ENCODE measurements at regions not wholly inside any gene's neighbourhood (a gene's known extent, or its start where the extent isn't known, plus 50 kb on each side); places are given as distances from the start of the nearest gene placed in this dataset.
A peak's percentile ranks its signal among the peaks of the same experiment; 100 is the strongest.
"Not testable (repeated sequence)": the region's sequence is repeated elsewhere in the genome, so short reads cannot be mapped to it uniquely, and the experiment has no call there.

DNA sequence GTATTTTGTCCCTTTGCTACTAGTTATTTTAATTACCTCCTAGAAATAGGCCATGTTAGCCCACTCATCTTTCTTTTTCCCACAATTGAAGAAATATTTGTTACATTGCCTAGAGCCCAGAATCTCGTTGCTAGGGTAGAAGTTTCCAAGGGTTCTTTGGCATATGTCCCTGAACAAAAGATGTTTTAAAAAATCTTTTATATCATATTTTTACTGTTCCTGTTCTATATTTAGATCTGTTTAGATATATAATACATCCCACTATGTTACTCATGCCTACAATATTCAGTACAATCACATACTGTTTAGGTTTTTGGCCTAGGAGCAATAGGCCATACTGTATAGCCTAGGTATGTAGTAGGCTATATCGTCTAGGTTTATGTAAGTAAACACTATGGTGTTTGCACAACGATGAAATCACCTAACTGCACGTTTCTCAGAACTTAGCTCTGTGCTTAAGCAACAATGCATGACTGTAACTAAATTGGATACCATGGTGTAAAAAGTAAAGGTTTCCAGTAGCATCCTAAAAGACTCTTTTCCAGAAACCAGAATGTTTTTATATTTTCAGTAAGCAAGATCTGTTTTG lies 236.0 kb upstream of the SLIT2 start:
- H3K4me2 ChIP-seq (ENCODE audit: low read depth, low read length) = no peak overlapping the region
- in situ Hi-C loops (cut with HindIII; ENCODE audit: extremely low pct_ligation_motif_present, low pct_unique_long_range_greater_than_20kb) = no loop called here
- 1% methylated on average over 4 of the region's 4 CpGs for WGBS (ENCODE audit: low lambda C conversion rate)
- DNase-seq (ENCODE audit: low spot score) (no peak), ATAC-seq (no peak), FAIRE-seq (no peak)
- H4K20me1 ChIP-seq (ENCODE audit: insufficient read depth, low read length) = no peaks in the 10 kb centered on the region
- H3K9me3 ChIP-seq (ENCODE audit: low read length) = peaks cover 82% of the 10 kb centered on the region
- H3K4me1 ChIP-seq (ENCODE audit: insufficient read depth, low read length) = no peaks in the 10 kb centered on the region
- CTCF ChIA-PET (ENCODE audit: low intra/inter-chr PET ratio, low total read pairs) = no interaction called here
- H3K36me3 ChIP-seq (replicated peaks in 1 of 2; ENCODE audit: control insufficient read depth in 1 of 2, insufficient read depth in 2 of 2, low read length in 2 of 2) = no peaks in the 10 kb centered on the region
- intact Hi-C loops (cut with micrococcal nuclease; ENCODE audit: unreplicated experiment) = no loop called here
- POLR2A ChIA-PET = no interaction called here
- H3K79me2 ChIP-seq (ENCODE audit: insufficient read depth, low read length) = no peaks in the 10 kb centered on the region
- H2AFZ ChIP-seq (ENCODE audit: low read length) = no peak overlapping the region
- TF ChIP-seq CCAR2 (optimal IDR thresholded peaks at IDR 0.05; ENCODE audit: low read depth, low read length) = no peak
- TF ChIP-seq ZNF530 (CRISPR knock-in tag; IDR thresholded peaks at IDR 0.05; ENCODE audit: low read depth) = no peak
- 0 out of 2 replicates have a peak, but pooled peaks have one; percentile 13 for TF ChIP-seq BHLHE40 (IDR thresholded peaks at IDR 0.05; ENCODE audit: low read length)
- TF ChIP-seq PBX3 (CRISPR knock-in tag; IDR thresholded peaks at IDR 0.05; ENCODE audit: borderline replicate concordance) = no peak
- no peak for TF ChIP-seq GFI1 (CRISPR knock-in tag; IDR thresholded peaks at IDR 0.05; ENCODE audit: borderline replicate concordance)
- H3K27ac ChIP-seq (ENCODE audit: extremely low read length, insufficient read depth, low read length) = no peak overlapping the region
- no peaks in the 10 kb centered on the region; a peak in 1 of 5 replicates for H3K27me3 ChIP-seq (ENCODE audit: control insufficient read depth in 1 of 2, insufficient read depth in 2 of 2, low read length in 2 of 2)
- no peak overlapping the region for H3K9ac ChIP-seq (ENCODE audit: insufficient read depth, low read depth, low read length)
- H3K4me3 ChIP-seq (replicated peaks in 1 of 3; ENCODE audit: insufficient read depth in 1 of 3, low read depth in 2 of 3, low read length in 3 of 3) = no peak overlapping the region
- no TSS peak for BruUV-seq (replicated peaks)

- FAIRE-seq; intact Hi-C loops (cut with micrococcal nuclease; ENCODE audit: unreplicated experiment); H2AFZ ChIP-seq (ENCODE audit: low read length); H3K27ac ChIP-seq (ENCODE audit: extremely low read length, insufficient read depth, low read length); in situ Hi-C loops (cut with HindIII; ENCODE audit: extremely low pct_ligation_motif_present, low pct_unique_long_range_greater_than_20kb); POLR2A ChIA-PET; CTCF ChIA-PET (ENCODE audit: low intra/inter-chr PET ratio, low total read pairs); H3K36me3 ChIP-seq (replicated peaks in 1 of 2; ENCODE audit: control insufficient read depth in 1 of 2, insufficient read depth in 2 of 2, low read length in 2 of 2); H3K4me2 ChIP-seq (ENCODE audit: low read depth, low read length); H3K79me2 ChIP-seq (ENCODE audit: insufficient read depth, low read length); H3K4me1 ChIP-seq (ENCODE audit: insufficient read depth, low read length); H3K4me3 ChIP-seq (replicated peaks in 1 of 3; ENCODE audit: insufficient read depth in 1 of 3, low read depth in 2 of 3, low read length in 3 of 3); ATAC-seq; H3K27me3 ChIP-seq (ENCODE audit: control insufficient read depth in 1 of 2, insufficient read depth in 2 of 2, low read length in 2 of 2); H4K20me1 ChIP-seq (ENCODE audit: insufficient read depth, low read length); DNase-seq (ENCODE audit: low spot score); H3K9ac ChIP-seq (ENCODE audit: insufficient read depth, low read depth, low read length); BruUV-seq (replicated peaks): not testable (repeated sequence)
- WGBS (ENCODE audit: low lambda C conversion rate) = 65% methylated on average over 14 of the region's 52 CpGs
- peaks cover 83% of the 10 kb centered on the region for H3K9me3 ChIP-seq (ENCODE audit: low read length)
Measured at GRCh38 chr4:20003836-20004558, 247.7 kb upstream of the SLIT2 start.

Data from HepG2 (cell line).